ENCODE measurements at regions not wholly inside any gene's neighbourhood (a gene's known extent, or its start where the extent isn't known, plus 50 kb on each side); places are given as distances from the start of the nearest gene placed in this dataset.

DNA sequence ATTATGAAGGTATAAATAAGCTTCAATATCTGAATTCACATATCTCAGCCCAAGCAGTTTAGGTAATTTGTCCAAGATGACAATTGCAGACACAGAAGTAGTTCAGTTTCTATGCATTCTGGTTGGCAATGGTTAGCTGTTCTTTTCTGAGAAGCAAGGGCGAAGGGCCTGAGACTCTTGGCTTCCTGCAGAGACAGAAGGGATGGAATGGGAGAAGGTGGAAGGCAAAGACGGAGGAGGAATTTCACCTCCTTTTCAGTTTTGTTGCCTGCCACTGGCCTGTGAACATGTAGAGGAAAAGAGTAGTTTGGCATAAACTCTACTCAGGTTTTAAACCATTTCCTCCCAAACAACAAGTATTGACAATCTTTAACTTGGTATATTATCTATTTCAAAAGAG is 180.7 kb upstream of the HS3ST5 start:
- Histone ChIP-seq H3K27me3 (ENCODE audit: control insufficient read depth, insufficient read depth, low read length) (no peaks in the 10 kb centered on the region), H3K36me3 (ENCODE audit: control insufficient read depth, insufficient read depth, low read length) (no peaks in the 10 kb centered on the region), H3K4me3 (ENCODE audit: low read depth, low read length) (no peak overlapping the region)
- TF ChIP-seq, protein P1, sequence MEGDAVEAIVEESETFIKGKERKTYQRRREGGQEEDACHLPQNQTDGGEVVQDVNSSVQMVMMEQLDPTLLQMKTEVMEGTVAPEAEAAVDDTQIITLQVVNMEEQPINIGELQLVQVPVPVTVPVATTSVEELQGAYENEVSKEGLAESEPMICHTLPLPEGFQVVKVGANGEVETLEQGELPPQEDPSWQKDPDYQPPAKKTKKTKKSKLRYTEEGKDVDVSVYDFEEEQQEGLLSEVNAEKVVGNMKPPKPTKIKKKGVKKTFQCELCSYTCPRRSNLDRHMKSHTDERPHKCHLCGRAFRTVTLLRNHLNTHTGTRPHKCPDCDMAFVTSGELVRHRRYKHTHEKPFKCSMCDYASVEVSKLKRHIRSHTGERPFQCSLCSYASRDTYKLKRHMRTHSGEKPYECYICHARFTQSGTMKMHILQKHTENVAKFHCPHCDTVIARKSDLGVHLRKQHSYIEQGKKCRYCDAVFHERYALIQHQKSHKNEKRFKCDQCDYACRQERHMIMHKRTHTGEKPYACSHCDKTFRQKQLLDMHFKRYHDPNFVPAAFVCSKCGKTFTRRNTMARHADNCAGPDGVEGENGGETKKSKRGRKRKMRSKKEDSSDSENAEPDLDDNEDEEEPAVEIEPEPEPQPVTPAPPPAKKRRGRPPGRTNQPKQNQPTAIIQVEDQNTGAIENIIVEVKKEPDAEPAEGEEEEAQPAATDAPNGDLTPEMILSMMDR (IDR thresholded peaks at IDR 0.05; ENCODE audit: insufficient read depth, low read depth, low read length), result no peak
- POLR2A ChIA-PET, result no interaction called here
- DNase-seq (ENCODE audit: low read depth), result no peak
- CTCF ChIA-PET, result no interaction called here

- no peak for DNase-seq (ENCODE audit: low read depth)
- no peaks in the 10 kb centered on the region for H3K27me3 ChIP-seq (ENCODE audit: control insufficient read depth, insufficient read depth, low read length)
- ChIA-PET CTCF (no interaction called here), POLR2A (no interaction called here)
- H3K36me3 ChIP-seq (ENCODE audit: control insufficient read depth, insufficient read depth, low read length), result no peaks in the 10 kb centered on the region
- H3K4me3 ChIP-seq (ENCODE audit: low read depth, low read length), result no peak overlapping the region
- TF ChIP-seq, protein P1 (IDR thresholded peaks at IDR 0.05; ENCODE audit: insufficient read depth, low read depth, low read length), result no peak
These were observed 179.1 kb upstream of the HS3ST5 start for GRCh38 chr6:114521926-114522325.

GRCh38 chr6:114520976-114521375 is 178.2 kb upstream of the HS3ST5 start:
- Histone ChIP-seq H3K27me3 (ENCODE audit: control insufficient read depth, insufficient read depth, low read length) (no peaks in the 10 kb centered on the region), H3K36me3 (ENCODE audit: control insufficient read depth, insufficient read depth, low read length) (no peaks in the 10 kb centered on the region), H3K4me3 (ENCODE audit: low read depth, low read length) (no peak overlapping the region)
- TF ChIP-seq, protein P1 (IDR thresholded peaks at IDR 0.05; ENCODE audit: insufficient read depth, low read depth, low read length), result no peak
- ChIA-PET POLR2A (no interaction called here), CTCF (no interaction called here)
- DNase-seq (ENCODE audit: low read depth), result no peak

GRCh38 chr6:114514170-114514569 is 171.3 kb upstream of the HS3ST5 start:
- CTCF ChIA-PET, result no interaction called here
- TF ChIP-seq, protein P1 (IDR thresholded peaks at IDR 0.05; ENCODE audit: insufficient read depth, low read depth, low read length), result no peak
- H3K36me3 ChIP-seq (ENCODE audit: control insufficient read depth, insufficient read depth, low read length), result no peaks in the 10 kb centered on the region
- POLR2A ChIA-PET, result no interaction called here
- no peak overlapping the region for H3K4me3 ChIP-seq (ENCODE audit: low read depth, low read length)
- no peaks in the 10 kb centered on the region for H3K27me3 ChIP-seq (ENCODE audit: control insufficient read depth, insufficient read depth, low read length)
- DNase-seq (ENCODE audit: low read depth), result no peak

GRCh38 chr6:114471450-114471849 is 128.6 kb upstream of the HS3ST5 start:
- Histone ChIP-seq H3K36me3 (ENCODE audit: control insufficient read depth, insufficient read depth, low read length) (no peaks in the 10 kb centered on the region), H3K4me3 (ENCODE audit: low read depth, low read length) (no peak overlapping the region), H3K27me3 (ENCODE audit: control insufficient read depth, insufficient read depth, low read length) (no peaks in the 10 kb centered on the region)
- DNase-seq (ENCODE audit: low read depth), result no peak
- POLR2A ChIA-PET, result no interaction called here
- CTCF ChIA-PET, result no interaction called here
- TF ChIP-seq, protein P1 (IDR thresholded peaks at IDR 0.05; ENCODE audit: insufficient read depth, low read depth, low read length), result no peak
